ENCODE measurements at regions not wholly inside any gene's neighbourhood (a gene's known extent, or its start where the extent isn't known, plus 50 kb on each side); places are given as distances from the start of the nearest gene placed in this dataset.

- Histone ChIP-seq H3K9me3 (no peaks in the 10 kb centered on the region), H3K27me3 (no peaks in the 10 kb centered on the region), H3K27ac (replicated peaks in 1 of 4) (no peak overlapping the region), H3K4me3 (no peak overlapping the region), H3K36me3 (no peaks in the 10 kb centered on the region), H3K4me1 (no peaks in the 10 kb centered on the region)
- DNase-seq (ENCODE audit: extremely low spot score): no peak
- intact Hi-C loops (cut with DNase I): no loop called here
- 70% methylated on average over 3 of the region's 3 CpGs for WGBS
- TF ChIP-seq EP300 (IDR thresholded peaks at IDR 0.05): no peak
- no peak for TF ChIP-seq POLR2AphosphoS5 (IDR thresholded peaks at IDR 0.05)
- no peak for TF ChIP-seq POLR2A (IDR thresholded peaks at IDR 0.05; ENCODE audit: low read depth)
- no peak for TF ChIP-seq CTCF (IDR thresholded peaks at IDR 0.05)
Measured at GRCh38 chr3:103494512-103494911, 1059.7 kb downstream of the ZPLD1 start.

- Histone ChIP-seq H3K27me3 (no peaks in the 10 kb centered on the region), H3K27ac (replicated peaks in 1 of 4) (no peak overlapping the region), H3K36me3 (no peaks in the 10 kb centered on the region), H3K4me3 (no peak overlapping the region), H3K4me1 (no peaks in the 10 kb centered on the region), H3K9me3 (no peaks in the 10 kb centered on the region)
- WGBS: 79% methylated on average over 2 of the region's 2 CpGs
- no peak for TF ChIP-seq POLR2A (IDR thresholded peaks at IDR 0.05; ENCODE audit: low read depth)
- no peak for TF ChIP-seq POLR2AphosphoS5 (IDR thresholded peaks at IDR 0.05)
- TF ChIP-seq EP300 (IDR thresholded peaks at IDR 0.05): no peak
- no peak for TF ChIP-seq CTCF (IDR thresholded peaks at IDR 0.05)
- intact Hi-C loops (cut with DNase I): no loop called here
- no peak for DNase-seq (ENCODE audit: extremely low spot score)
Measured at GRCh38 chr3:103495186-103495585, 1060.4 kb downstream of the ZPLD1 start.

DNA sequence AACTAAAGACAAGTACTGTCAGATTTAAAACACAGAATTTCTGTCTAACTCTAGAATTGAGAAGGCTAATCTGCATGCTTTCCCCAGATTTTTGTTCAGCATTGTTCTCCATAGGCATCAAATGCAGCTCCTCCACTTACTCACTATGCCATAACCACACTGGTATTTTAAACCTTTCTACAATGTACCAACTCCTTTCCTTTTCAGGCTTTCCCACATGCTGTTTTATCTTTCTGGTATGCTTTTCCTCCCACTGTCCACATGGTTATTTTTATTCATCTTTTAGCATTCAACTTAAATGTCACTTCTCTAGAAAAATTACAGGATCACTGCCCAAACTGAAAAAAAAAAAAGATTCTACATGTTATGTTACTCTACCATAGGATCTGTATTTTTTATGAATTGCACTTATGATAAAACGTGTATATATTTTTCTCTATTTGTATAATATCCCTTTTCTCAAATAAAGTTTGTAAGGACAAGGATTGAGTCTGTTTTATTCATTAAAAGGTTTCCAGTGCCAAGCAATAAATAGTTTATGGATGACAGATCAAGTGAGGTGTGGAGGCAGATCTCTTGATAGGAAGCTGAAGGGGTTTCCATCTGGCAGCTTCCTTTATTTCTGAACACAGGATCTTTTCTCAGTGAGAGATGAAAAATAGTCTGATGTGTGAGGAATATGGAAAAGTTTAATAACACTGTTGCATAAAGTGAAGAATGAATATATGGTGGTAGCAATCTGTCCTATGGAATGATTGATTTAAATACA lies 1064.5 kb downstream of the ZPLD1 start:
- no peaks in the 10 kb centered on the region for H3K36me3 ChIP-seq
- intact Hi-C loops (cut with DNase I): no loop called here

GRCh38 chr3:103499967-103500366 lies 1065.2 kb downstream of the ZPLD1 start:
- intact Hi-C loops (cut with DNase I): no loop called here
- no peaks in the 10 kb centered on the region for H3K36me3 ChIP-seq
- 81% methylated on average over 4 of the region's 4 CpGs for WGBS
- no peak for TF ChIP-seq CTCF (IDR thresholded peaks at IDR 0.05)
- no peak for TF ChIP-seq POLR2AphosphoS5 (IDR thresholded peaks at IDR 0.05)
- no peak for TF ChIP-seq EP300 (IDR thresholded peaks at IDR 0.05)
- no peak for TF ChIP-seq POLR2A (IDR thresholded peaks at IDR 0.05; ENCODE audit: low read depth)
- H3K27ac ChIP-seq (replicated peaks in 1 of 4): no peak overlapping the region
- H3K27me3 ChIP-seq: no peaks in the 10 kb centered on the region
- no peak overlapping the region for H3K4me3 ChIP-seq
- no peaks in the 10 kb centered on the region for H3K9me3 ChIP-seq
- H3K4me1 ChIP-seq: no peaks in the 10 kb centered on the region
- DNase-seq (ENCODE audit: extremely low spot score): no peak

More for the DNA sequence above, 1064.5 kb downstream of the ZPLD1 start:
- Histone ChIP-seq H3K4me1 (no peaks in the 10 kb centered on the region), H3K4me3 (no peak overlapping the region), H3K9me3 (no peaks in the 10 kb centered on the region), H3K27me3 (no peaks in the 10 kb centered on the region), H3K27ac (replicated peaks in 1 of 4) (no peak overlapping the region)
- DNase-seq (ENCODE audit: extremely low spot score): no peak
- WGBS: 38% methylated on average over 1 of the region's 1 CpG
- no peak for TF ChIP-seq POLR2A (IDR thresholded peaks at IDR 0.05; ENCODE audit: low read depth)
- no peak for TF ChIP-seq CTCF (IDR thresholded peaks at IDR 0.05)
- no peak for TF ChIP-seq POLR2AphosphoS5 (IDR thresholded peaks at IDR 0.05)
- no peak for TF ChIP-seq EP300 (IDR thresholded peaks at IDR 0.05)

DNA sequence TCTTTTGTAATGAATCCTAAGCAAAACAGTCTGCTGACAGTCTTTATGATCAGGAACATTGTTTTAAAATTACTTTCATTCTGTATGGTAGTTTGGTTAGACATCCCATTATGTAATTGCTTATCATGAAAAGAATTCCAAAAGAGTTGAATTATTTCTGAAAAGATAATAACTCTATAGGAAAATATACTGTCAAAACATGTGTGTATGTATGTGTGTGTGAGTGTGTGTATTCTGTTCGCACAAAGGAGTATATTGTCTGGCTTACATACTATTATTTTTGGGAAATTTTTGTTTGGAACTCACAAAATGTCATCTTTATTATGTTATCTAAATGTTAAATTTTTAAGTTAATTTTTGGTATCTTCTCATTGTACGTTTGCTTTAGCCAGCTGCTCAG lies 1075.9 kb downstream of the ZPLD1 start:
- TF ChIP-seq POLR2A (IDR thresholded peaks at IDR 0.05; ENCODE audit: low read depth): no peak
- TF ChIP-seq EP300 (IDR thresholded peaks at IDR 0.05): no peak
- no peak for TF ChIP-seq CTCF (IDR thresholded peaks at IDR 0.05)
- TF ChIP-seq POLR2AphosphoS5 (IDR thresholded peaks at IDR 0.05): no peak
- no peaks in the 10 kb centered on the region for H3K4me1 ChIP-seq
- H3K4me3 ChIP-seq: no peak overlapping the region
- 68% methylated on average over 2 of the region's 2 CpGs for WGBS
- H3K9me3 ChIP-seq: no peaks in the 10 kb centered on the region
- H3K36me3 ChIP-seq: no peaks in the 10 kb centered on the region
- intact Hi-C loops (cut with DNase I): no loop called here
- DNase-seq (ENCODE audit: extremely low spot score): no peak
- no peak overlapping the region for H3K27ac ChIP-seq (replicated peaks in 1 of 4)
- H3K27me3 ChIP-seq: no peaks in the 10 kb centered on the region
